Renal pelvis (tissue), 1 donor: ENCODE measurements at regions not wholly inside any gene's neighbourhood (a gene's known extent, or its start where the extent isn't known, plus 50 kb on each side); places are given as distances from the start of the nearest gene placed in this dataset.
"Not testable (repeated sequence)": the region's sequence is repeated elsewhere in the genome, so short reads cannot be mapped to it uniquely, and the experiment has no call there.

ENCODE experiments used
- DNase-seq: peaks from one replicate; pipeline ENCODE4 v3.0.0-alpha.2; 2013

DNA sequence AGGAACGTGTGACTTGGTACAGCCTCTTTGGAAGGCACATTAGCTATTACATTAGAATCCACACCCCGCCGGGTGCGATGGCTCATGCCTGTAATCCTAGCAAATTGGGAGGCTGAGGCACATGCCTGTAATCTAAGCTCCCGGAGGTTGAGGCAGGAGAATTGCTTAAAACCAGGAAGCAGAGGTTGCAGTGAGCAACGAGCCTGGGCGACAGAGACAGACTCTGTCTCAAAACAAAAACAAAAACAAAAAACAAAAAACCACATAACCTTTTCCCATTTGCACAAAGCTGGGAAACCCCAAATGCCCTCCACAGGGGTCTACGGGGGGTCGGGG lies 82.7 kb upstream of the METTL9 start:
- DNase-seq: not testable (repeated sequence)

DNA sequence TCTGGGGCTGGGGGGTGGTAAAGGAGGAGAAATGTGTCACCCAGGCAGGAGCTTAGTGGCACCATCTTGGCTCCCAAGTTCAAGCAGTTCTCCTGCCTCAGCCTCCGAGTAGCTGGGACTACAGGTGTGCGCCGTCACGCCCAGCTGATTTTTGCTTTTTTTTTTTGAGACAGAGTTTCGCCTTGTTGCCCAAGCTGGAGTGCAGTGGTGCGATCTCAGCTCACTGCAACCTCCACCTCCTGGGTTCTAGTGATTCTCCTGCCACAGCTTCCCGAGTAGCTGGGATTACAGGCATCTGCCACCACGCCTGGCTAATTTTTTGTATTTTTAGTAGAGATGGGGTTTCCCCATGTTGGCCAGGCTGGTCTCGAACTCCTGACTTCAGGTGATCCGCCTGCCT lies 82.1 kb upstream of the METTL9 start:
- not testable (repeated sequence) for DNase-seq

DNA sequence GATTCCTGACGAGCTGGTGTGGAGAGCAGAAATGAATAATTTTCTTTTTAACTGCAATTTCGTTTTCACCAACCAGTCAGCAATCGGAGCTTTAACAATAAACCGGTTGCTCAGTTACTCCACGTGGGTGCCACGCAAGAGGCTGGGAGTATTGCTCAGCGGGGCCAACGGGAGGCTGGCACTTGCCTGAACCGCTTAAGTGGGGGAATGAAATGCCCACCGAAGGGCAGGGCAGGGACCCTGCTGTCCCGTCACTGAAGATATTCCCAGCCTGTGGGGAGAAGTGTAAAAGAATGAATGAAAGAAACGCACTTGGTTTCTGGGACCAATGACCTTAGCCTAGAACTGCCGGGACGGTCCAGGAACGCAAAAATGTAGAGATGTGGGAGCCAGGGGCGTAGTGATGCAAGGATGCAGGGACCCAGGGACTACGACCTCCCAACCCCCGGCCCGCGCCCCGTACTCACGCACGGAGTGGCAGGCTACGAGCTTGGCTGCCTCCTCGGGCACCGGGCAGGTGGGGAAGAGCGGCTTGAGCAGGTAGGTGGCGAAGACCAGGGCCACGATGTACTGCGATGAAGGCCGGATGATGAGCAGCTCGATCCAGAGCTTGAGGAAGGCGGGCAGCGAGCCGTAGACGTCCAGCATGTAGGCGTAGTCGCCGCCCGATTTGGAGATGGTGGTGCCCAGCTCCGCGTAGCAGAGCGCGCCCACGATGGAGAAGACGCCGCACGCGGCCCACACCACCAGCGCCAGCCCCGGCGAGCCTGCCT lies 79.8 kb upstream of the METTL9 start:
- not testable (repeated sequence) for DNase-seq

DNA sequence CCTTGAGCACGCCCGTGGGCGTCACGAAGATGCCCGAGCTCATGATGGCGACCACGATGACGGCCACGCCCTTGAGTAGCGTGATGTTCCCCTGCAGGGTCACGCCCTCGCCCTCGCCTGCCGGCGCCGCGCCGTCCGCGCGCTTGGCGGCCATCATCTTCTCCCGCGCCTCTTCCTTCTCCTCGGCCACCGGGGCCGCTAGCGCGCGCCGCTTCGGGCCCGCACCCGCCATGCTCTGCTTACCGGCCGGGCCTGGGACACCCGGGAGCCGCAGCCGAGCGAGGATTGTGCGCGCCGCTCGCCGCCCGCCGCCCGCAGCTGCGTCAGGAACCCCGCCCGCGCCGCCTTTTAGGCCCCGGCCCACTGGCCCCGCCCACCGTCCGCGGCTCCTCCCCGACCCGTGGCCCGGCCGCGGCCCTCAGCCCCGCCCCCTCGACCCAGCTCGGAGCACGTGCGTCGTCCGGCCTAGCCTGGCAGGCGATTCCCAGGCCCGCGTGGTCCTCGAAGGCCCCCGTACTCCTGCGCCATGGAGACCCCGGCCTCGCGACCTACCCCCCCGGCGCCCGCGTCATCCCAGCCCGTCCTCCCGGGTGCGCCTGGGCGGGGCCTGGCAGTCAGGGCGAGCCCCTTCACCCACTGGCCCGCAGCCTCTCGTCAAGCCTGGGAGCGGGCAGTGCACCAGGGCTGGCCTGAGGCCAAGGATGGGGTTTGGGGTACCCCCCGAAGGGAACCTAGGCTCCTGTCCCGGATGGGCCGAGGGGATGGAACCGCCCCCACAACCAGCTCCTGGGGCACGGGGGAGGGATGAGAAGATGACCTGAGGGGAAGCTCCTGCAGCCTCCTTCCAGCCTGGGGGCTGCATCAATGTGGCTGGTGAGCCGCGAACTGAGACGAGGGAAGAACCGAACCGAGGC lies 79.0 kb upstream of the METTL9 start:
- peak; percentile 96 for DNase-seq

DNA sequence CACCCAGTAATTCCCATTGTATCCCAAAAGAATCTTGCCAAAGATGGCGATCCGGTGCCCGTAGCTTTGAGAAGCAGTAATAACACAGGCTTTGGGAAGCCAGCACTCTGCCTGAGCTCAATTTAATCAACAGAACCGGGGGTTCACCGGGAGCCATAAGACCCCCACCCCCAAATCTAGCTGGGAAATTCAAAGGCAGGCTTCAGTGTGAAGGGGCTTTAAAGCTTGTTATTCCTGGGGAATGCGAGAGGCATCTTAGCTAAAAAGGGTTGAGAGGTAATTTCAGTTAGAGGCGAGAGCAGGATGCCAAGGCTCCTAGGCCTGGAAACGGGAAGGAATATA lies 78.4 kb upstream of the METTL9 start:
- not testable (repeated sequence) for DNase-seq

DNA sequence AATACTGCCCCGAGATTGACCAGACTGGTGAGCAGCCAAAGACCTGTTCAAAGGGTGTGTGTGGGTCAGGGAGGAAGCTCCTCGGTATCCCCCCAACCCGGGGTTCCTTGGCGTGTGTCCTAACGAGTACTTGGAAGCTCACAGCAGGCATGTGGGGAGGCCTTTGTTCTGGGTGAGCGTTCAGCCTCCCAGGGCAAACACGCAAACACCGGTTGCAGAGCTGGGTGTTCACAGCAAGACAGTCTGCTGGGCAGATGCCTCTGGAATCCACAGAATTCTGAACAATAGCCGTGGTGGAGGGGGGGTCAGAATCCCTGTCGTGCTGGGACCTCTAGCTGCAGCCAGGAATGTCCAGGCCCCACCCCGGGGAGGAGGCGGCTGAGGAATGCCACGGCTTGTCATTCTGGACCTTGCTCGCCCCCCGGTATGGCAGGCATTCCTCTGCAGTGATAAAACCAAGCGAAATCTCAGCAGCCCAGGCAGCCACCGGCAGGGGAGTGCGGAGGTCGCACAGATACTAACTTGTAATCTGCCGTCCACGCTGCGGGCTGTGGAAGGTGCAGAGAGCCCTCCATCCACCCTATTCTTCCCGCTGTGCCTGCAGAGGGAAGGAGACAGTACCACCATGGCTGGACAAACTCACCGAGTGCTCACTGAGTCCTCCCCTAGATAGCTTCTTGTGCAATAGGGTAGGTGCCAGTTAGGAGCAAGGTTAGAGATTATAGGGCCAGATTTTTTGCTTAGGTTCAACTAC lies 77.8 kb upstream of the METTL9 start:
- peak; percentile 68 for DNase-seq

DNA sequence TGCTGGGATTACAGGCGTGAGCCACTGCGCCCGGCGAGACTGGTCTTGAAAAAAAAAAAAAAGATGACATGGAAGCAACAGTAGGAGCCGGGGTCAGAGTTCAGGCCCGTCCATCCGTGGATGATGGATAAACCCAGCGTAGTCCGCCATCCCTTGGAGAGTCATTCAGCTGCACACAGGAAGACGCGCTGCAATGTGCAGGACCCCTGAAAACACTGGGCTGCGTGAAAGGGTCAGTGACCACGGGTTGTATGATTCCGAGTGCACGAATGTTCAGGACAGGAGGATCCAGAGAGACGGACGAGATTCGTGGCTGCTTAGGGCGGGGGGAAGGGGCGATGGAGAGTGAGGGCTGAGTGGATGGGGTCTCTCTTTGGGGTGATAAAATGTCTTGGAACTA lies 76.5 kb upstream of the METTL9 start:
- DNase-seq: not testable (repeated sequence)

DNA sequence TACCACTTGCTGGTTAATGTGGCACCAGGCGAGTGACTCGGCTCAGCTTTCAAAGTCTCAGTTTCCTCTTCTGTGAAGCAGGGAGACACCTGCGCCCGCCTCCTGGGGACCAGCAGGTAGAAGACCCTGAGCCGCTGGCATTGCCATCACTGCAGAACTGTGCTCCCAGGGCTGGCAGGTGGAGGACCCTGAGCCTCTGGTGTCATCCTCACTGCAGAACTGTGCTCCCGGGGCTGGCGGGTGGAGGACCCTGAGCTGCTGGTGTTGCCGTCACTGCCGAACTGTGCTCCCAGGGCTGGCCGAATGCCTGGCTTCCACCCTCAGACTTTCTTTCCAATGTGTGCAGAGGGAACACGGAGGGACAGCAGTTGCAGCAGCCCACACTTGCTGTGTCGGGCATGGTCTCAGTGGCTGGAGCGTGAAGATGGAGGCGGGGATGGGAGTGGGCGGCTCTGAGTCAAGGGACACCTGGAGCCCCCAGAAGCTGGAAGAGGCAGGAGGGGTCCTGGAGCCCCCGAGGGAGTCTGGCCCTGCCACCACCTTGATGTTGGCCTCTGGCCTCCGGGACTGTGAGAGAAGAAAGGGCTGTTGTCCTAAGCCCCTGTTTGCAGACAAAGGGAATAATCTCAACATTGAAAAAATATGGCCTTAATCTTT lies 75.8 kb upstream of the METTL9 start:
- no peak for DNase-seq

DNA sequence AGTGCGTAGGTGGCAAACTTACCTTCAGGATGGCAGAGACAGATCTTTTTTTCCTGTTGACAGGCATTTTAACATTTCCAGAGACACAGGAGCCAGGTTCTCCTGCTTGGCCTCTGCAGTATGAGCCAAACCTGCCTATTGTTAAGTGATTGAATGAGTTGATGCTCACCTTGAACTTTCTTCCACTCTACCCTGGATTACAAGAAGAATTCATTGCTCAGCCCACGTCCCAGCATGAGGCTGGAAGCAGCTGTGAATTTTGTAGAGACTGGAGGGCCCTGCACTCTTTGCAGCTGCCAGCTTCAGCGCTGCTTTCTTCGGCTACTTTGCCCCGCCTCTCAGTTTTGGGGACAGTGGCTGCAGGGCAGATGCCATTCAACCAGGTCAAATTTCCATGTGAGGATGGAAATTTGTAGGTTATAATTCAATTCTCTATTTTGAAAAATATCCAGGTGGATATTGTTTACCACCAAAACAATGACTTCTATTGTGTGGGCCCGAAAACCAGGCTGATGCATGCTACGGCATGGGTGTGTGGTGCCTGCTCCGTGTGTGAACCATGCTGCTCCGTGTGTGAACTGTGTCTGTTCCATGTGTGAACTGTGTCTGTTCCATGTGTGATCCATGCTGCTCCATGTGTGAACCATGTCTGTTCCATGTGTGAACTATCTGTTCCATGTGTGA lies 75.2 kb upstream of the METTL9 start:
- DNase-seq: no peak

DNA sequence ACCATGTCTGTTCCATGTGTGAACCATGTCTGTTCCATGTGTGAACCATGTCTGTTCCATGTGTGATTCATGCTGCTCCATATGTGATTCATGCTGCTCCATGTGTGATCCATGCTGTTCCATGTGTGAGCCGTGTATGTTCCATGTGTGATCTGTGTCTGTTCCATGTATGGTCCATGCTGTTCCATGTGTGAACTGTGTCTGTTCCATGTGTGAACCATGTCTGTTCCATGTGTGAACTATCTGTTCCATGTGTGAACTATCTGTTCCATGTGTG lies 74.7 kb upstream of the METTL9 start:
- not testable (repeated sequence) for DNase-seq

DNA sequence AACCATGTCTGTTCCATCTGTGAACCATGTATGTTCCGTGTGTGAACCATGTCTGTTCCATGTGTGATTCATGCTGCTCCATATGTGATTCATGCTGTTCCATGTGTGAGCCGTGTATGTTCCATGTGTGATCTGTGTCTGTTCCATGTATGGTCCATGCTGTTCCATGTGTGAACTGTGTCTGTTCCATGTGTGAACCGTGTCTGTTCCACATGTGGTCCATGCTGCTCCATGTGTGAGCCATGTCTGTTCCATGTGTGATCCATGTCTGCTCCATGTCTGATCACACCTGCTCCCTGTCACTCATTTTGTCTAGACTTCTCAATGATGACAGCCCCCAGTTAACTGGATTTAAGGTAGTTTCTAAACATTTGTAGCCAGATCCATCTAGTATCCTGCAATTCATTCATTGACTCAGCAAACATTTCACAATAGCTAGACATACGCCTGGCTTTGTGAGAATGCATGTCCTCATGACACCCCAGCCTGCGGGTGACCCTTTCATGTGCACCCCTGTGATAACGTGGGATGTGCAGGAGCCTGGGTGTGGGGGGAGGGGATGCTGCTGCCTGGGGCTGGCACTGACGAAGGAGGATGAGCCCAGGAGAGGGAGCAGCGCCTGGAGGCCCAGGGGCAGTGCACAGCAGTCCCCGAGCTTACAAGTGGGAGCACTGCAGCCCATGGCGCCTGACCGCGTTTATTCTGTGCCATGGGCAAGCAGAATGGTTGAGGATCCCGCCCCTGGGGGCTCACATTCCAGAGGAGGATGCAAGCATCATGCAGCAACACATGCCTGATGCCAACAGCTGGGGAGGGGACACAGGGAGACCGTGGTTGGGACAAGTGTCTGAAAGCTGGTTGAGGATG lies 74.1 kb upstream of the METTL9 start:
- DNase-seq: not testable (repeated sequence)

DNA sequence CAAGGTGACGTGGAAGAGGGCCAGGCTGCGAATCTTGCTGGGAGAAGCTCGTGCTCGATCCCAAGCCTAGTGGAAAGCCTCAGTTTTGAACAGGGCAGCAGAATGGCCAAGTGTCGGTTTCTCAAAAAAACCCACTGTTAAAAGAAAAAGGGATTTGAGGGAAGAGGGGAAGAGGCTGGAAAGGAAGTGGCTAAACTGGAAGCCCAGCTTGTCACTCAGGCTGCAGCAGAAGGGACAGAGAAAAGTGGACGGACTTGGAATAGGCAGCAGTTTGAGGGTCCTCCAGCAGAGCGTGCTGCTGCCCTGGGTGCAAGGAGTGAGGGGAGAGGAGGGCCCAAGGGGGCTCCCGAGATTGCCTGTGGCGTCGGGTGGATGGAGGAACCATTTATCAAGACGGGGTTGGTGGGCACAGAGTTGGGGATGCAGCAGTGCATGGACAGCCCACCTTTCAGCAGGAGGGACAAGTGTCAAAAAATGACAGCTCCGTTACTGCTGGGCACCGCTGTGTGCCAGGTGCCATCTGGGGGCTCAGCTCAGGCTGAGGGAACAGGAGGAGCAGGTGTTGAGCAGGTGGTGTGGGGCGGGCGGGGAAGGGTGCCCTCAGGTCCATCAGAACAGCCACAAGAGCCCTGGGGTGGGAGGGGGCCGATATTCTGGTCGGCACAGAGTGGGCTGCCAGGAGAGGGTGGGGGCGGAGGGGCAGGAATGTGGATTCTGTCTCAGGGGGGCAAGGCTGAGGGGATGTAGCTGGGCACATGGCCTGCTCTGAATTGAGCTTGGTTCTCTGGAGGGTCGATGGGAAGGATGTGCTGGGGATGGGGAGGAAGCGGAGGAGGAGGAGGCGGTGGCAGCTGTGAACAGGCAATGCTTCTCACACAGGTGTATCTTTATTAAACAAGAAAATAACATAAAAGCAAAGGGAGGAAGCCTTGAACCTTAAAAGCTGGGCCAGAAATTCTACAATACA lies 73.1 kb upstream of the METTL9 start:
- not testable (repeated sequence) for DNase-seq

DNA sequence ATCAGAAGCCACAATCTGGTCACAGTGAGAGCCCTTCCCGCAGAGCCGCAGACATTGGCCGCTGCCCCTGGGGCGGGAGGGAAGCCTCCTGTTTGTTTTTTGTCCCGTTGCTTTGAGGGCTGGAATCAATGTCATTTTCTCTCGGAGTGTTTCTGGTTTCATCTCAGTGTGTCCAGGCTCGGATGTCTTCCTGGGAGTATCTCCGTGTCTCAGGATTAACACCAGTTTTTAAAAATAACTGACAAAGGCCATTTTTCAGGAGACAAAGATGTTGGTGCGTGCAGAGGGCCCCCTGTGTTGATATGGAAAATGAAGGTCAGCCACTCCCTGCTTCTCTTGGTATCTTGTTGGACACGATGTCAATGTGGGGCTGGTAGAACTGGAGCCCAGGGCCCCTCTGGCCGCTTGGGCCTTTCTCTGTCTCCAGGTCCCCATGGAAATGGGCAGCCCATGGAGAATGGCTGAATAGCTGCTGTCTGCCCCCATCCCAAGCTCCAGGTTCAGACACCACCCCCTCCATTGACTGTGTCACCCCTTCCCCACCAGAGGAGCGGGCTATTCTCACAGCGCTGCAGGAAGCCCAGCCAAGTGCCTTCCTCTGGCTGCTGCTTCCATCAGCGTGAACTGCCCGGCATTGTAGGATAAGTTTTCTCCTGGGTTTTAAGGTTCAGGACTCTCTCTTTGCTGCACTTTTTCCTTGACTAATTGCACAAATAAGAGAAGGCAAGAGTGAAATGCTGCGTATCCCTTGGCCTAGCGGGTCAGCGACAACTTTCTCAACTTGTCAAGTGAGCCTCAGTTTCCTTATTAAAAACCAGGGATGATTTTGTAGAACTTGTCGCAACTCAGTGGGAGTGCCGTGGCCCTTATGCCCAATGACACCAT lies 72.2 kb upstream of the METTL9 start:
- no peak for DNase-seq

DNA sequence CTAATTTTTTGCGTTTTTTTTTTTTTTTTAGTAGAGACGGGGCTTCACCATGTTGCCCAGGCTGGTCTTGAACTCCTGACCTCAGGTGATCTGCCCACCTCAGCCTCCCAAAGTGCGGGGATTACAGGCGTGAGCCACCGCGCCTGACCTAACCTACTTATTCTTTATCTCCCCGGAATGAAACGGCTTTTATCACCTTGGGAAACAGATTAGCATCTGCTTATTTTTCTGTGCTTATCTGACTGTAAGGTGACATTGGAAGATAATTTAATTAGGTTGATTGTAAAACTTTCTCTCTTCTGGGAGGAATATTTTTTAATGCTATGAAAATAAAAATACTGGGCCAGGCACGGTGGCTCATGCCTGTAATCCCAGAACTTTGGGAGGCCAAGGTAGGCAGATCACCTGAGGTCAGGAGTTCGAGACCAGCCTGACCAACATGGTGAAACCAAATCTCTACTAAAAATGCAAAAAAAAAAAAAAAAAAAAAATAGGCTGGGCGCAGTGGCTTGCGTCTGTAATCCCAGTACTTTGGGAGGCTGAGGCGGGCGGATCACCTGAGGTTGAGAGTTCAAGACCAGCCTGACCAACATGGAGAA lies 70.2 kb upstream of the METTL9 start:
- not testable (repeated sequence) for DNase-seq

DNA sequence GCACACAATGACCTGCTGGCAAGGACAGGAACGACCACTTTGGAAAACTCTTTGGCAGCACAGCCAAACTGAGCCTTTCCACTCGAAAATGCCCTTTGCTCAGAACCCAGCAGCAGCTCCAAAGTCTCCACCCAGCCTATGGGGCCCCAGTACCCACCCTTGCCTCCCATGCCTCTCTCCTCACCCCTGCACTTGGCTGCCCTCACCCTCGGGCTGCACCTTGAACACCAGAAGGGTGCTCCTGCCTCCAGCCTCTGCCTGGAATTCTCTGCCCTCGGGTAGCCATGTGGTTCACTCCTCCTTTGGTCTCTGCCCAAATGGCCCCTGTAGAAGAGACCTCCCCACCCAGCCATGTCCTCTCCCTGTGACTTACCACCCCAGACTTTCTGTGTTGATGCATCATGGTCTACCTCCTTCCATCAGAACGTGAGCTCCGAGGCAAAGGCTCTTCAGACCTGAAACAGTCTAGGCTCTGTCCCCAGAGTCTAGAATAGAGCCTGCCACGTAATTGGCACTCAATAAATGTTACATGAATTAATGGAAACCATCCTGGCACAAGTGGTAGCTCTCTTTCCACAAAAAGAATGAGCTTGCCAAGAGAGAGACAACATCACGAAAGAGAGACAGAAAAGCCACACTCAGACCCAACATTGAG lies 68.5 kb upstream of the METTL9 start:
- DNase-seq: not testable (repeated sequence)

DNA sequence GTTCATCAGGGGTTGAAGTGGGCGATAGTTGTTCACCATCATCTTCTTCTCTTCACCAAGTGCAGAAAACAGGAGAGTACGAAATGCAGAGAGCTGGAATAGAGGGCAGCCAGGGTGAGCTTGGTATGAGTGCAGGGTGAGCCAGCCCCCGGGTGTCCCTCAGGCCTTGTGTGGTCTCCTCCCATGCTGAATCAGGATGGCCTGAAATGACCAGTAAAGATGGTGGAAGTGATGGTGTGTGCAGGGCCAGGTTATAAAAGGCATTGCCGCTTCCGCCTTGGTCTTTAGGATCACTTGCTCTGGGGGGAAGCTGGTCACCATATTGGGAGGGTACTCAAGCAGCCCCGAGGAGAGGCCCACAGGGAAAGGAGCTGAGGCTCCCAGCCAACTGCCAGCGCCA lies 66.4 kb upstream of the METTL9 start:
- DNase-seq: not testable (repeated sequence)

DNA sequence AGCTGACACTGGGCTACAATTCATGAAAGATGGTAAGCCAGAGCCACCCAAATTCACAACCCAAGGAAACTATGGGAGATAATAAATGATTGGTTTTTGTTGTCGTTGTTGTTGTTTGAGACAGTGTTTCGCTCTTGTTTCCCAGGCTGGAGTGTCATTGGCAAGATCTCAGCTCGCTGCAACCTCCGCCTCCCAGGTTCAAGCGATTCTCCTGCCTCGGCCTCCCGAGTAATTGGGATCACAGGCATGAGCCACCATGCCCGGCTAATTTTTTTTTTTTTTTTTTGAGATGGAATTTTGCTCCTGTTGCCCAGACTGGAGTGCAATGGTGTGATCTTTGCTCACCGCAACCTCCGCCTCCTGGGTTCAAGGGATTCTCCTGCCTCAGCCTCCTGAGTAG lies 65.9 kb upstream of the METTL9 start:
- not testable (repeated sequence) for DNase-seq
